ENCODE measurements at regions not wholly inside any gene's neighbourhood (a gene's known extent, or its start where the extent isn't known, plus 50 kb on each side); places are given as distances from the start of the nearest gene placed in this dataset.

DNA sequence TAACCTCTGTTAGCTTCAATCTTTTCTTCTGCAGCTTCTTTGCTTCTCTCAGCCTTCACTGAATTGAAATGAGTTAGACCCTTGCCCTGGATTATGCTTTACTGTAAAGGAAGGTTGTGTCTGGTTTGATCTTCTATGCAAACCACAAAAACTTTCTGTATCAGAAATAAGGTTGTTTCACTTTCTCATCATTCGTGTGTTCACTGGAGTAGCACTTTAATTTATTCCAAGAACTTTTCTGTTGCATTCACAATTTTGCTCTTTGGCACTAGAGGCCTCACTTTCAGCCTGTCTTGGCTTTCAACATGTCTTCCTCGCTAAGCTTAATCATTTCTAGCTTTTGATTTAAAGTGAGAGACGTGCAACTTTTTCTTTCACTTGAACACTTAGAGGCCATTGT, 365.3 kb downstream of the TDRD15 start:
- TF ChIP-seq TFCP2L1 (CRISPR knock-in tag; IDR thresholded peaks at IDR 0.05) (no peak), EP300 (IDR thresholded peaks at IDR 0.05) (no peak), PHF8 (IDR thresholded peaks at IDR 0.05; ENCODE audit: borderline replicate concordance, low read depth) (no peak), CHD4 (IDR thresholded peaks at IDR 0.05; ENCODE audit: borderline replicate concordance) (no peak), CBX2 (IDR thresholded peaks at IDR 0.05; ENCODE audit: borderline replicate concordance, low read depth) (no peak), CEBPB (IDR thresholded peaks at IDR 0.05) (no peak), CBX8 (IDR thresholded peaks at IDR 0.05) (no peak), RARB (CRISPR knock-in tag; IDR thresholded peaks at IDR 0.05) (no peak), KDM5A (IDR thresholded peaks at IDR 0.05) (no peak), POLR2A (IDR thresholded peaks at IDR 0.05; ENCODE audit: low read length) (no peak), ZSCAN20 (CRISPR knock-in tag; IDR thresholded peaks at IDR 0.05) (no peak), JUNB (IDR thresholded peaks at IDR 0.05) (no peak), NFE2L2 (conservative IDR thresholded peaks at IDR 0.05; ENCODE audit: low read length) (no peak)
- TF ChIP-seq, protein P1, sequence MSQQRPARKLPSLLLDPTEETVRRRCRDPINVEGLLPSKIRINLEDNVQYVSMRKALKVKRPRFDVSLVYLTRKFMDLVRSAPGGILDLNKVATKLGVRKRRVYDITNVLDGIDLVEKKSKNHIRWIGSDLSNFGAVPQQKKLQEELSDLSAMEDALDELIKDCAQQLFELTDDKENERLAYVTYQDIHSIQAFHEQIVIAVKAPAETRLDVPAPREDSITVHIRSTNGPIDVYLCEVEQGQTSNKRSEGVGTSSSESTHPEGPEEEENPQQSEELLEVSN (IDR thresholded peaks at IDR 0.05; ENCODE audit: borderline replicate concordance, low read depth) = no peak
- FAIRE-seq (no peak), ATAC-seq (no peak), DNase-seq (ENCODE audit: low read depth in 1 of 2, low spot score in 1 of 2) (no peak)
- CTCF ChIA-PET = interaction anchor here (0.9 kb wide), 1 partner anchor 116 kb away, joined by 3 read pairs; no protein-coding TSS in a partner anchor
- POLR2A ChIA-PET = no interaction called here
- Histone ChIP-seq H3K27ac (no peak overlapping the region), H3K9me3 (no peaks in the 10 kb centered on the region), H3K4me1 (no peaks in the 10 kb centered on the region), H3K4me2 (no peak overlapping the region), H3K4me3 (no peak overlapping the region)
- WGBS (ENCODE audit: missing lambda C conversion rate) = 10% methylated on average over 3 of the region's 3 CpGs

GRCh38 chr2:21498016-21498415, 374.2 kb downstream of the TDRD15 start:
- POLR2A ChIA-PET = no interaction called here
- FAIRE-seq = no peak
- TF ChIP-seq, protein P2, sequence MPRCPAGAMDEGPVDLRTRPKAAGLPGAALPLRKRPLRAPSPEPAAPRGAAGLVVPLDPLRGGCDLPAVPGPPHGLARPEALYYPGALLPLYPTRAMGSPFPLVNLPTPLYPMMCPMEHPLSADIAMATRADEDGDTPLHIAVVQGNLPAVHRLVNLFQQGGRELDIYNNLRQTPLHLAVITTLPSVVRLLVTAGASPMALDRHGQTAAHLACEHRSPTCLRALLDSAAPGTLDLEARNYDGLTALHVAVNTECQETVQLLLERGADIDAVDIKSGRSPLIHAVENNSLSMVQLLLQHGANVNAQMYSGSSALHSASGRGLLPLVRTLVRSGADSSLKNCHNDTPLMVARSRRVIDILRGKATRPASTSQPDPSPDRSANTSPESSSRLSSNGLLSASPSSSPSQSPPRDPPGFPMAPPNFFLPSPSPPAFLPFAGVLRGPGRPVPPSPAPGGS (IDR thresholded peaks at IDR 0.05) = no peak
- TF ChIP-seq HDAC2 (IDR thresholded peaks at IDR 0.05) = no peak
- no peak for TF ChIP-seq RFX5 (IDR thresholded peaks at IDR 0.05)
- no peak for TF ChIP-seq ZSCAN20 (CRISPR knock-in tag; IDR thresholded peaks at IDR 0.05)
- TF ChIP-seq ATOH8 (CRISPR knock-in tag; IDR thresholded peaks at IDR 0.05; ENCODE audit: low read depth) = no peak
- TF ChIP-seq HOXB5 (CRISPR knock-in tag; IDR thresholded peaks at IDR 0.05) = no peak
- no peak for TF ChIP-seq REST (IDR thresholded peaks at IDR 0.05)
- no peak for TF ChIP-seq CHD4 (IDR thresholded peaks at IDR 0.05; ENCODE audit: borderline replicate concordance)
- TF ChIP-seq FOSL2 (IDR thresholded peaks at IDR 0.05) = no peak
- TF ChIP-seq FOSL2 (CRISPR knock-in tag; IDR thresholded peaks at IDR 0.05) = no peak

More at GRCh38 chr2:21498016-21498415, 374.2 kb downstream of the TDRD15 start:
- no peak overlapping the region for H3K4me3 ChIP-seq
- H3K4me1 ChIP-seq = no peaks in the 10 kb centered on the region
- no peak overlapping the region for H3K4me2 ChIP-seq
- DNase-seq (ENCODE audit: low read depth in 1 of 2, low spot score in 1 of 2) = no peak
- H3K9me3 ChIP-seq = no peaks in the 10 kb centered on the region
- no peak overlapping the region for H3K27ac ChIP-seq
- CTCF ChIA-PET = interaction anchor here (1.1 kb wide), 1 partner anchor 18 kb away, joined by 3 read pairs; no protein-coding TSS in a partner anchor
- 2% methylated on average over 4 of the region's 4 CpGs for WGBS (ENCODE audit: missing lambda C conversion rate)
- ATAC-seq = no peak
